Esophagus muscularis mucosa (tissue), 3 donors: ENCODE measurements at regions not wholly inside any gene's neighbourhood (a gene's known extent, or its start where the extent isn't known, plus 50 kb on each side); places are given as distances from the start of the nearest gene placed in this dataset.

Source experiments
- CTCF ChIP-seq, 3 experiments: fragments of 200-600 bp in 2 of 3; fragments of 450-650 bp in 1 of 3; sonication (generic) in 2 of 3; IDR thresholded peaks; one replicate each; pipeline ENCODE4 v1.5.1; 2017 to 2019; ENCODE audit warnings: antibody characterized with exemption in 3 of 3, mild to moderate bottlenecking in 2 of 3, moderate library complexity in 1 of 3
- POLR2AphosphoS5 ChIP-seq, 2 donors: sonication (generic); formaldehyde crosslinking; IDR thresholded peaks; one replicate each; pipeline ENCODE4 v1.6.1; 2017; ENCODE audit warnings: antibody characterized with exemption in 2 of 2

GRCh38 chr7:41873741-41874140 lies 170.9 kb upstream of the INHBA start:
- no peak for TF ChIP-seq CTCF (IDR thresholded peaks at IDR 0.05)
- TF ChIP-seq POLR2AphosphoS5 (IDR thresholded peaks at IDR 0.05), result no peak
